Stomach (tissue), 4 donors: ENCODE measurements at regions not wholly inside any gene's neighbourhood (a gene's known extent, or its start where the extent isn't known, plus 50 kb on each side); places are given as distances from the start of the nearest gene placed in this dataset.

Experiments used
- EP300 ChIP-seq: sonication (generic); formaldehyde crosslinking; IDR thresholded peaks from one replicate; pipeline ENCODE4 v1.6.1; 2017; ENCODE audit warnings: antibody characterized with exemption
- POLR2A ChIP-seq, 4 donors: fragments of 450-650 bp; IDR thresholded peaks; one replicate each; pipeline ENCODE4 v1.6.1; 2016; ENCODE audit warnings: antibody characterized with exemption in 4 of 4, control low read depth in 2 of 4, mild to moderate bottlenecking in 1 of 4, moderate library complexity in 1 of 4
- POLR2AphosphoS5 ChIP-seq, 3 donors: sonication (generic); formaldehyde crosslinking; IDR thresholded peaks; one replicate each; pipeline ENCODE4 v1.6.1; 2016; ENCODE audit warnings: antibody characterized with exemption in 3 of 3
- TF ChIP-seq, protein P1 (sequence below), 7 experiments: fragments of 450-650 bp in 4 of 7; fragments of 200-600 bp in 3 of 7; sonication (generic) in 3 of 7; IDR thresholded peaks; one replicate each; pipeline ENCODE4 v1.5.1; 2016 to 2019; ENCODE audit warnings: antibody characterized with exemption in 7 of 7, control low read depth in 2 of 7, mild to moderate bottlenecking in 1 of 7

DNA sequence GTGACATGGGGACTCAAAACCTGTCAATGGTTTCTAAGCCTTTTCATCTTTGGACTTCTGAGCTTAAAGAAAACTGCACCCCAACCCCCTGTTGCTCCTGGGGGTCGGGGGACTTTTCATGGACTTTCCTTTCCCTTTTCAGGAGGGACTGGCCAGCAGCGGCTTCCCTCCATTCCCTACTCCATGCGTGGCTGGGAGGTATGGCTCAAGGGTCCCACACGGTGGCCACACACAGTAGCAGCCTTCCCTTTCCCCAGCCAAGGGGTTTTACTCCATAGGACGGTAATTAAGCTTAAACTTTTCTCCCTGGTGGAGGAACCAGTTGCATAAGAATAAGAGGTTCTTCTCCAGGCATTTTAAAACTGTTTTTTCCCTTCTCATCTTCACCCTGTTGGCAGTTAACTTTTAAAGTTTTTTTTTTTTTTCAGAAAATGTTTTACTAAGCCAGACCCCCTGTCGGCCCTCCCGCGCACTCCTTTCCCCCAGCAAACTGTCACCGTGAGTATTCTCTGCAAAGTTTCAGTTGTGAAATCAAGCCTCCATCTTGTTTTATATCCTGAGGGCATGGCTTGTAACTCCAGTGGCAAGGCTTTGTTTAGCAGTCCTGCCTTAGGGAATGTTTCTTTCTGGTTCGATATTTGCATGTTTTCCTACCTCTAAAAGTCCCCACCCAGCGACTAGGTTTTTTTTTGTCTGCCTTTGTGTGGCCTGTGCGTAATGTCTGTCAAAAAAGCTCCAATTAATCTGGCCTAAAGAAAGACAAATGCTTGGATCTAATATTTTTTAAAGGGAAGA lies 325.7 kb downstream of the TLL1 start:
- TF ChIP-seq, protein P1, sequence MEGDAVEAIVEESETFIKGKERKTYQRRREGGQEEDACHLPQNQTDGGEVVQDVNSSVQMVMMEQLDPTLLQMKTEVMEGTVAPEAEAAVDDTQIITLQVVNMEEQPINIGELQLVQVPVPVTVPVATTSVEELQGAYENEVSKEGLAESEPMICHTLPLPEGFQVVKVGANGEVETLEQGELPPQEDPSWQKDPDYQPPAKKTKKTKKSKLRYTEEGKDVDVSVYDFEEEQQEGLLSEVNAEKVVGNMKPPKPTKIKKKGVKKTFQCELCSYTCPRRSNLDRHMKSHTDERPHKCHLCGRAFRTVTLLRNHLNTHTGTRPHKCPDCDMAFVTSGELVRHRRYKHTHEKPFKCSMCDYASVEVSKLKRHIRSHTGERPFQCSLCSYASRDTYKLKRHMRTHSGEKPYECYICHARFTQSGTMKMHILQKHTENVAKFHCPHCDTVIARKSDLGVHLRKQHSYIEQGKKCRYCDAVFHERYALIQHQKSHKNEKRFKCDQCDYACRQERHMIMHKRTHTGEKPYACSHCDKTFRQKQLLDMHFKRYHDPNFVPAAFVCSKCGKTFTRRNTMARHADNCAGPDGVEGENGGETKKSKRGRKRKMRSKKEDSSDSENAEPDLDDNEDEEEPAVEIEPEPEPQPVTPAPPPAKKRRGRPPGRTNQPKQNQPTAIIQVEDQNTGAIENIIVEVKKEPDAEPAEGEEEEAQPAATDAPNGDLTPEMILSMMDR (IDR thresholded peaks at IDR 0.05): no peak
- TF ChIP-seq POLR2A (IDR thresholded peaks at IDR 0.05): no peak
- TF ChIP-seq EP300: no peak
- TF ChIP-seq POLR2AphosphoS5 (IDR thresholded peaks at IDR 0.05): no peak
